Endometrial microvascular endothelial cells (primary cell): ENCODE measurements at regions not wholly inside any gene's neighbourhood (a gene's known extent, or its start where the extent isn't known, plus 50 kb on each side); places are given as distances from the start of the nearest gene placed in this dataset.

Experiments
- in situ Hi-C: cut with HindIII; loops from 2 replicates; pipeline ENCODE4 v1.10.0; 2017; ENCODE audit warnings: low sequenced_read_pairs, low pct_unique_long_range_greater_than_20kb; ENCODE audit errors: inconsistent ontology term

DNA sequence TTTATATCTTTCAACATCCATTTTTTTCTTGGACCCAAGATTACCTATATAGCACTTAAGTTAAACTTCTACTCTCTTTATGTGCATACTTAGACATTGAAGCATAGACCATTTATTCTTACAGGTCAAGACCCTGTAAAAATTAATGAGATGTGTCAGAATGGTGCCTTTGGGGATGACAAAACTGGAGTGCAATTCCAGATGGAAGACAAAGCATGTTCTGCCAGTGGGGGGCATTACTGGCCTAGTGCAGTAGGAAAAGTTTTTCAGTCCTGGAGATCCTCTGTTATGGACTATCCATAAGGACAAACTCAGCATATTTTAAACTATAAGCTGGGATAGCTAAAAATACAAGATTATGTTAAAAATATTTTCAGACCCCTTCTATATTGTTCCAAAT is 57.8 kb upstream of the MMADHC start:
- in situ Hi-C loops = loop anchor here (5.0 kb wide), 1 partner anchor 57 kb away; no protein-coding TSS in a partner anchor
